A549 (cell line): ENCODE measurements at regions not wholly inside any gene's neighbourhood (a gene's known extent, or its start where the extent isn't known, plus 50 kb on each side); places are given as distances from the start of the nearest gene placed in this dataset.

Source experiments
- EP300 ChIP-seq, 2 experiments: fragments of >200 bp; sonication (Bioruptor Twin); formaldehyde crosslinking; IDR thresholded peaks; 2 replicates in 1 of 2; 3 replicates in 1 of 2; pipeline ENCODE4 v1.6.1; 2016 to 2017
- HES2 ChIP-seq: fragments of >200 bp; sonication (Bioruptor Twin); formaldehyde crosslinking; IDR thresholded peaks from 2 replicates; pipeline ENCODE4 v1.6.1; 2016
- PBX3 ChIP-seq: IDR thresholded peaks from 2 replicates; pipeline ENCODE4 v1.6.1; 2012
- SREBF2 ChIP-seq: fragments of 450-650 bp; IDR thresholded peaks from 2 replicates; pipeline ENCODE4 v1.6.1; 2014; ENCODE audit warnings: mild to moderate bottlenecking, moderate library complexity
- TF ChIP-seq, protein P1 (sequence below): fragments of >200 bp; sonication (Bioruptor Twin); formaldehyde crosslinking; IDR thresholded peaks from 3 replicates; pipeline ENCODE4 v1.5.1; 2016

GRCh38 chr10:78396754-78397153 lies 363.1 kb downstream of the RPS24 start:
- TF ChIP-seq SREBF2 (no peak), HES2 (no peak), EP300 (IDR thresholded peaks at IDR 0.05) (no peak), PBX3 (no peak)
- TF ChIP-seq, protein P1, sequence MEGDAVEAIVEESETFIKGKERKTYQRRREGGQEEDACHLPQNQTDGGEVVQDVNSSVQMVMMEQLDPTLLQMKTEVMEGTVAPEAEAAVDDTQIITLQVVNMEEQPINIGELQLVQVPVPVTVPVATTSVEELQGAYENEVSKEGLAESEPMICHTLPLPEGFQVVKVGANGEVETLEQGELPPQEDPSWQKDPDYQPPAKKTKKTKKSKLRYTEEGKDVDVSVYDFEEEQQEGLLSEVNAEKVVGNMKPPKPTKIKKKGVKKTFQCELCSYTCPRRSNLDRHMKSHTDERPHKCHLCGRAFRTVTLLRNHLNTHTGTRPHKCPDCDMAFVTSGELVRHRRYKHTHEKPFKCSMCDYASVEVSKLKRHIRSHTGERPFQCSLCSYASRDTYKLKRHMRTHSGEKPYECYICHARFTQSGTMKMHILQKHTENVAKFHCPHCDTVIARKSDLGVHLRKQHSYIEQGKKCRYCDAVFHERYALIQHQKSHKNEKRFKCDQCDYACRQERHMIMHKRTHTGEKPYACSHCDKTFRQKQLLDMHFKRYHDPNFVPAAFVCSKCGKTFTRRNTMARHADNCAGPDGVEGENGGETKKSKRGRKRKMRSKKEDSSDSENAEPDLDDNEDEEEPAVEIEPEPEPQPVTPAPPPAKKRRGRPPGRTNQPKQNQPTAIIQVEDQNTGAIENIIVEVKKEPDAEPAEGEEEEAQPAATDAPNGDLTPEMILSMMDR, result no peak
